K562 (cell line): ENCODE measurements at regions not wholly inside any gene's neighbourhood (a gene's known extent, or its start where the extent isn't known, plus 50 kb on each side); places are given as distances from the start of the nearest gene placed in this dataset.

Experiments
- ATAC-seq: fragments of 200-7000 bp; cut with Tn5 transposase; 3 replicates; pipeline ENCODE4 v1.9.1; 2020; ENCODE audit warnings: moderate library complexity
- BruUV-seq: library from RNA; stranded (reverse); fragments of 400-500 nt; replicated peaks from 2 replicates; lab custom pipeline; 2021; lab: Mats Ljungman, UMichigan
- CTCF ChIA-PET: fragments of 300-600 bp; formaldehyde crosslinking; extraction: SDS; loops from one replicate; lab custom pipeline; 2021; ENCODE audit warnings: low intra/inter-chr PET ratio; lab: Yijun Ruan, JAX
- POLR2A ChIA-PET: fragments of 300-600, 350-650 bp; sonication (Branson Sonifier 250); formaldehyde crosslinking; extraction: SDS; loops from one replicate; lab custom pipeline; 2021; ENCODE audit warnings: antibody characterized with exemption, inconsistent platforms; lab: Yijun Ruan, JAX
- DNase-seq, 4 experiments: peaks; one replicate each; pipeline versions ENCODE4 v3.0.0 to v3.0.0-alpha.2; 2011 to 2018; ENCODE audit warnings: low spot score in 3 of 4, mixed read lengths in 3 of 4; ENCODE audit errors: extremely low read depth in 1 of 4
- FAIRE-seq: peaks from 2 replicates; lab custom pipeline; 2011; peaks lifted over from hg19 to GRCh38; lab: Jason Lieb, UNC
- H2AFZ ChIP-seq: 2 replicates; pipeline ENCODE4 v1.6.0; 2011; ENCODE audit warnings: low read depth, low read length, control low read depth, inconsistent platforms
- H3K27ac ChIP-seq: fragments of 200-600 bp; 3 replicates; pipeline ENCODE4 v1.8.0; 2011; ENCODE audit warnings: low read depth, mild to moderate bottlenecking, control low read depth, inconsistent platforms, low read length, moderate library complexity, mixed read lengths; ENCODE audit errors: extremely low read depth
- H3K27me3 ChIP-seq, 2 experiments: fragments of 300-600 bp in 1 of 2; 2 replicates in 1 of 2; 3 replicates in 1 of 2; pipeline versions ENCODE4 v1.6.0 to v1.8.0; 2011; ENCODE audit warnings: inconsistent platforms in 2 of 2, low read length in 2 of 2, mild to moderate bottlenecking in 1 of 2, mixed read lengths in 1 of 2, moderate library complexity in 1 of 2; ENCODE audit not compliant: control insufficient read depth in 2 of 2, insufficient read depth in 2 of 2
- H3K36me3 ChIP-seq: fragments of 300-600 bp; 3 replicates; pipeline ENCODE4 v1.8.0; 2011; ENCODE audit warnings: mild to moderate bottlenecking, low read length, inconsistent platforms; ENCODE audit not compliant: control insufficient read depth, insufficient read depth
- H3K4me1 ChIP-seq, 2 experiments: fragments of 200-600 bp in 1 of 2; replicated peaks in 1 of 2; 2 replicates in 1 of 2; 3 replicates in 1 of 2; pipeline versions ENCODE4 v1.5.1 to v1.8.0; 2011; ENCODE audit warnings: inconsistent platforms in 2 of 2, low read length in 2 of 2, mild to moderate bottlenecking in 1 of 2, mixed read lengths in 1 of 2, moderate library complexity in 1 of 2; ENCODE audit not compliant: control insufficient read depth in 2 of 2, insufficient read depth in 2 of 2
- H3K4me2 ChIP-seq: 2 replicates; pipeline ENCODE4 v1.6.1; 2011; ENCODE audit warnings: low read length, control low read depth, inconsistent platforms, mixed read lengths; ENCODE audit not compliant: insufficient read depth
- H3K4me3 ChIP-seq: fragments of 200-600 bp; sonication (generic), shearing (Covaris generic); 2 replicates; pipeline ENCODE4 v1.5.1; 2016; ENCODE audit warnings: control low read depth, inconsistent platforms
- H3K79me2 ChIP-seq: fragments of 200-600 bp; 3 replicates; pipeline ENCODE4 v1.8.0; 2011; ENCODE audit warnings: low read length, inconsistent platforms; ENCODE audit not compliant: control insufficient read depth, insufficient read depth
- H3K9ac ChIP-seq, 2 experiments: 2 replicates each; pipeline versions ENCODE4 v1.6.0 to v1.6.1; 2011; ENCODE audit warnings: low read depth in 2 of 2, low read length in 2 of 2, control low read depth in 1 of 2, inconsistent platforms in 1 of 2, mild to moderate bottlenecking in 1 of 2, mixed read lengths in 1 of 2; ENCODE audit not compliant: insufficient read depth in 1 of 2
- H3K9me1 ChIP-seq: one replicate; pipeline ENCODE4 v1.6.0; 2011; ENCODE audit warnings: inconsistent platforms, mild to moderate bottlenecking, low read length, moderate library complexity; ENCODE audit not compliant: control insufficient read depth, insufficient read depth
- H3K9me3 ChIP-seq: replicated peaks from 2 replicates; pipeline ENCODE4 v1.5.1; 2011; ENCODE audit warnings: low read depth, low read length, inconsistent platforms; ENCODE audit not compliant: control insufficient read depth, insufficient read depth
- H4K20me1 ChIP-seq: replicated peaks from 2 replicates; pipeline ENCODE4 v1.6.1; 2011; ENCODE audit warnings: low read length, inconsistent platforms, mixed read lengths; ENCODE audit not compliant: control insufficient read depth, insufficient read depth
- BCLAF1 ChIP-seq, 2 experiments: fragments of 450-650 bp in 1 of 2; IDR thresholded peaks; 2 replicates each; pipeline ENCODE4 v1.6.1; 2011 to 2017; ENCODE audit warnings: low read depth in 2 of 2, antibody characterized with exemption in 1 of 2, borderline replicate concordance in 1 of 2, low read length in 1 of 2, mild to moderate bottlenecking in 1 of 2, mixed read lengths in 1 of 2; ENCODE audit not compliant: control insufficient read depth in 1 of 2
- BRD4 ChIP-seq: fragments of 200-600 bp; sonication (generic); IDR thresholded peaks from 2 replicates; pipeline ENCODE4 v1.6.1; 2017; ENCODE audit warnings: inconsistent platforms
- NFIC ChIP-seq: fragments of 450-650 bp; IDR thresholded peaks from 2 replicates; pipeline ENCODE4 v1.6.1; 2017; ENCODE audit warnings: mild to moderate bottlenecking, inconsistent platforms
- THAP12 ChIP-seq: fragments of 250-450 bp; sonication (Bioruptor Pico); IDR thresholded peaks from 2 replicates; pipeline ENCODE4 v1.9.0; 2021; ENCODE audit warnings: mild to moderate bottlenecking, inconsistent platforms
- ZNF589 ChIP-seq: fragments of 200-800 bp; sonication (Bioruptor generic); IDR thresholded peaks from 2 replicates; pipeline ENCODE4 v1.6.1; 2016; ENCODE audit warnings: low read depth, missing genetic modification characterization, missing compliant biosample characterization
- WGBS: fragments of 100-300 bp; shearing (Covaris generic); methylation state at CpG from one replicate; pipeline ENCODE4 v1.1.6; 2016; ENCODE audit warnings: low coverage, mixed read lengths; ENCODE audit not compliant: insufficient coverage; ENCODE audit errors: missing lambda C conversion rate; 5-methylcytosine and 5-hydroxymethylcytosine counted together
- in situ Hi-C: fragments of 300-500 bp; cut with MboI; formaldehyde crosslinking; loops from 4 replicates; pipeline ENCODE4 v1.15.0; 2018; ENCODE audit warnings: inconsistent platforms, mixed read lengths
- intact Hi-C: fragments of 100-400 bp; cut with micrococcal nuclease; formaldehyde crosslinking; loops from 2 replicates; pipeline ENCODE4 v1.14.2; 2022

- ATAC-seq (no peak), DNase-seq (no peak)
- H3K4me3 ChIP-seq = no peak overlapping the region
- intact Hi-C loops = no loop called here
- TF ChIP-seq THAP12 (CRISPR knock-in tag) (no peak), NFIC (no peak), BRD4 (no peak), BCLAF1 (IDR thresholded peaks at IDR 0.05; ENCODE audit: borderline replicate concordance in 1 of 2, control insufficient read depth in 1 of 2, low read depth in 2 of 2, low read length in 1 of 2) (no peak), ZNF589 (CRISPR knock-in tag) (no peak)
- TF ChIP-seq, all 486 proteins: peak for 0
- H3K79me2 ChIP-seq = no peaks in the 10 kb centered on the region
- no peaks in the 10 kb centered on the region for H3K9me3 ChIP-seq
- WGBS = 0% methylated on average over 2 of the region's 2 CpGs
- in situ Hi-C loops = no loop called here
- H3K4me2 ChIP-seq = no peak overlapping the region
- H3K27me3 ChIP-seq = no peaks in the 10 kb centered on the region
- no peak overlapping the region for H2AFZ ChIP-seq
- no TSS peak for BruUV-seq
- no peaks in the 10 kb centered on the region for H3K4me1 ChIP-seq
- ChIA-PET POLR2A (no interaction called here), CTCF (no interaction called here)
- no peaks in the 10 kb centered on the region for H4K20me1 ChIP-seq
- H3K9me1 ChIP-seq = no peaks in the 10 kb centered on the region
- FAIRE-seq = no peak
- no peak overlapping the region for H3K9ac ChIP-seq
- H3K36me3 ChIP-seq = no peaks in the 10 kb centered on the region
- no peak overlapping the region for H3K27ac ChIP-seq
These were observed 186.6 kb upstream of the PDE1C start for GRCh38 chr7:32256811-32257210.
